CD1c-positive myeloid dendritic cell (primary cell): ENCODE measurements at regions not wholly inside any gene's neighbourhood (a gene's known extent, or its start where the extent isn't known, plus 50 kb on each side); places are given as distances from the start of the nearest gene placed in this dataset.
A peak's percentile ranks its signal among the peaks of the same experiment; 100 is the strongest.
"Not testable (repeated sequence)": the region's sequence is repeated elsewhere in the genome, so short reads cannot be mapped to it uniquely, and the experiment has no call there.

Experiments
- DNase-seq: peaks from one replicate; pipeline ENCODE4 v3.0.0-alpha.2; 2016; ENCODE audit errors: extremely low spot score

DNA sequence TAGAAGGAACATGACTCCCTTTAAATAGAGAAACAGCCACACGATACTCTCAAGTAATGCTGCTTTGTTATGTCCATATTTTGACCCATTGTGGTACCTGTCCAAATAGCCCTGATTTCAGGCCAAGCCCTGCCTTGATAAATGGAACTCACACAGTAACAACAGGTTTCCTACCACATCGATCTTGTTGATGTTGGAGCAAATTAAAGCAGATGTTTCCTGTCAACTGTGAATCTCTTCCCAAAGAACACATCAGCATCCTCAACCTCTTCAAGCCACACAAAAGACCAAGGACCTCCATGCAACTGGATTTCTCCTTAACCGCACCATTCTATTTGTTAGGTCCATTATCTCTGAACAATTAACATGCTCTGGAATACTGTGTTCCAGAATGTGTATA is 109.5 kb downstream of the FOXD4L6 start:
- DNase-seq, result not testable (repeated sequence)

DNA sequence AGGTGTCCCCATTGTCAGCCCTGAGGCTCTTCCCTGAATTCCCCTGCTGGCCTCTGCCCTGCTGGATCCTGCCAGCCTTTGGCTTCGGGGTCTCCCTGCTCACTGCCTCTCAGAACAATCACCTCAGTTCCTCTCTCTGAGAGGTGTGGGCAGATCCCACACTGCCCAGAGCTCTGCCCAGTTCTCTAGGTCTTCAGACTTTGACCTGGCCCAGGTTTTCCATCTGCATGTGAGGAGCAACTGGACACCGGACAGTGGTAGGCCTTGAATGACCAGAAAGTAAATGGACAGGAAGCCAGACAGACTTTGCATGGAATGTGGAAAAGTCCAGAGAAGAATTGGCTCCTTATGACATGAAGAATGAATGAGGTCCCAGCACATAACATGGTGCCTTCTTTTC is 111.8 kb downstream of the FOXD4L6 start:
- not testable (repeated sequence) for DNase-seq

DNA sequence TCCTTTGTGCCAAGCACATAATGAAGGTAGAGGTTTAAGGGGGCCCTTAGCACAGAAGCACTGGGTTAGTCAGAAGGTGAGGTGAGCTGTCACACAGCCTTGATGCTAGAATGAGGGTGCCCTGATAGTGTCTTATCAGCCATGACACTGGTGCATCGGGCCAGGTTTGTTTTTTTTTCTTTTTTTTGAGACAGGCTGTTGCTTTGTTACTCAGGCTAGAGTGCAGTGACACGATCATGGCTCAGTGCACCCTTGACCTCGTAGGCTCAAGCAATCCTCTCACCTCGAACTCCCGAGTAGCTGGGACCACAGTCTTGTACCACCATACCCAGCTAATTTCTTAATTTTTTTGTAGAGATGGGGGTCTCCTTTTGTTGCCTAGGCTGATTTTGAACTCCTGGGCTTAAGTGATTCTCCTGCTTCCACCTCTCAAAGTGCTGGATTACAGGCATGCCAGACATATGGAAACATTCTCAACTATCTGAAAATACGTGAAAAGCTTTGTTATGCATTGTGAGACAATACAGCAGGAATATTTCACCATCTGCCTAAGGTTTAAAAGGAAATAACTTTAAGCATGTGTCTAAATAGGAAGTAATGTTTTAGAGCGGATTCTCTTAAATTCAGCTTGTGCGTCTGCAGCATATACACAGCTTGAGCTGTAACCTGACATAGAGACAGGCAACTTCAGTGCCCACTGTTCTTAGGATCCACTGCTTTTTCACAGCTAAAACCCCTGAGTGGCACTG is 128.4 kb downstream of the FOXD4L6 start:
- DNase-seq, result peak; percentile 19

DNA sequence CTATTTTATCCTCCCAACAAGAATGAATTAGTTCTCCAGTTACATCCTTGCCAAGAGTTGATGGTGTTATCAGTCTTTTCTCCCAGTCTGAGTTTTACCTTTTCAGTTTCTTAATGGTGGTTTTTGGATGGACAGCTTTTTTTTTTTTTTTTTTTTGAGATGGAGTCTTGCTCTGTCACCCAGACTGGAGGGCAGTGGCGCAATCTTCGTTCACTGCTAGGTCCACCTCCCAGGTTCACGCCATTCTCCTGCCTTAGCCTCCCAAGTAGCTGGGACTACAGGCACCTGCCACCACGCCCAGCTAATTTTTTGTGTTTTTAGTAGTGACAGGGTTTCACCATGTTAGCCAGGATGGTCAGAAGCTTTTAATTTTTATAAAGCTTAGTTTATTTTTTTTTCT is 133.0 kb downstream of the FOXD4L6 start:
- not testable (repeated sequence) for DNase-seq

DNA sequence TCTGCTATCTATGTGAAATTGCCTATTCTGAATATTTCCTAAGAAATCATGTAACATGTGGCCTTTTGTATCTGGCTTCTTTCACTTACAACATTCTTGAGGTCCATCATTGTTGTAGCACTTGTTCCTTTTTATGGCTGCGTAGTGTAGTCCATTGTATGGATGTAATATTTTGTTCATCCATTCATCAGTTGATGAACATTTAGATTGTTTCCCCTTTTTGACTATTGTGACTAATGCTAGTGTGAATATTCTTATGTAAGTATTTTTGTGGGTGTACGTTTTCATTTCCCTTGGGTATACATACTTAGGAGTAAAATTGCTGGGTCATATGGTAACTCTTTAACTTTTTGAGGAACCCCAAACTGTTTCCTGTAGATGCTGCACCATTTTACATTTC is 134.6 kb downstream of the FOXD4L6 start:
- peak; percentile 70 for DNase-seq

DNA sequence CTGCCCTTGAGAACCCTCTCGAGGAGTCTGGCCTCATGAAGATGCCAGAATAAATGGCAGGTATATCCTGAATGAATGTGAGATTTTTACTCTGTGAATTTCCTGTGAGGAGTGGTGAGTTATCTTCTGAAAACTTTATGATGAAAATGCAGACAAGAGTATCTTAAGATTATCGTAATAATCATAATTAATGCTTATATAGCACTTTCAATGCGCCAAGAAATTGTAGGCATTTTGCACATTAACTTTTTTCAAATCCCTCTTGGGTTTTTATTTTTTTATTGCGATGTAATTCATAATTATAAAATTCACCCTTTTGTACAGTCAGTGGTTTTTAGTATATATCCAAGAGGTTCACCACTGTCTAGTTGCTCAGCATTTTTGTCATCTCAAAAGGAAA is 135.1 kb downstream of the FOXD4L6 start:
- not testable (repeated sequence) for DNase-seq

DNA sequence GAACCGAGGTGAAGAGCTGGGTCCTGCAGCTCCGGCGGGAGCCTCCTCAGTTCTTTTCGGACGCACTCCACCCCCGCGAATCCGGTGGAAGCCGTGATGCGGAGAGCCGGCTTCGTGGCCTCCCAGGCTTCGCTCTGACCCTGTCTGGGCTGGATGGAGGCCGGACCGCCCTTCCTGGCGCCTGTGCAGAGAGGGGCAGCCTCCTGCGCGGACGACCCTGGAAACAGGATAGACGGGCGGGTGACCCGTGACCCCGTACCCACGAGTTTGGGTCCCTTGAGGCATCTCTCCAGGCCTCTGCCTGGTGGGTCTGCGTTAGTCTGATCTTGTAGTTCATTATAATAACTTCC is 136.0 kb downstream of the FOXD4L6 start:
- DNase-seq, result not testable (repeated sequence)

DNA sequence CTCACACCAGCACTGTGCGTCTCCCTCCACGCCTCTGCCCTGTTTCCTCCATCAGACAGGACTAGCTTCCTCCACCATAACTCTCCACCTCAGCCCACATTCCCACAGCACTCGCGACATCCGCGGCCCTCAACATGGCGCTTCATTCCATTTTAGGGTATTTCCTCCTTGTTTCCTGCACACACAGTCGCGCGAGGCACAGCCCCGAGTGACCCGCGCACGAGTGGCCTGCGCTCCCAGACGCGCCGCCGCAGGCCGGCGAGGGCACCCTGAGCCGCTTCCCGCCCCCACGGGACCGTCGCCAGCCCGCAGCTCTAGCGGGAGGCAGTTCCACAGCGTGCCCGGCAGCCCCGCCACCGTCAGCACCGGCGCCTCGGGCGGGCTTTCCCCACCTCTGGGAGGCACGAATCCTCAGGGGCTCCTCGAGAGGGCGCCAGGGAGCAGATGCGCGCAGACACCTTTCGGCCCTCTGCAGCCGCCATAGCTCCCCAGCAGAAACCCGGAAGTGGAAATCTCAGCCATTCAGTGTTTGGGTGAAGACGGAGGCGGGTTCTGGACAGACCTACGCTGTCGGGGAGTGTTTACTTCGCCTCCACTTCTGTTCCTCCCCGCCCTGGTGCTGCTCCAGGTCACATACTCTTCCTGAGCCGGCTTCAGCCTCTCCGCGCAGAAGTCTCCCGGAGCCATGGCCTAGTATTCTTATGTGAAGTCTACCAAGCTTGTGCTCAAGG is 136.6 kb downstream of the FOXD4L6 start:
- DNase-seq, result peak; percentile 99

DNA sequence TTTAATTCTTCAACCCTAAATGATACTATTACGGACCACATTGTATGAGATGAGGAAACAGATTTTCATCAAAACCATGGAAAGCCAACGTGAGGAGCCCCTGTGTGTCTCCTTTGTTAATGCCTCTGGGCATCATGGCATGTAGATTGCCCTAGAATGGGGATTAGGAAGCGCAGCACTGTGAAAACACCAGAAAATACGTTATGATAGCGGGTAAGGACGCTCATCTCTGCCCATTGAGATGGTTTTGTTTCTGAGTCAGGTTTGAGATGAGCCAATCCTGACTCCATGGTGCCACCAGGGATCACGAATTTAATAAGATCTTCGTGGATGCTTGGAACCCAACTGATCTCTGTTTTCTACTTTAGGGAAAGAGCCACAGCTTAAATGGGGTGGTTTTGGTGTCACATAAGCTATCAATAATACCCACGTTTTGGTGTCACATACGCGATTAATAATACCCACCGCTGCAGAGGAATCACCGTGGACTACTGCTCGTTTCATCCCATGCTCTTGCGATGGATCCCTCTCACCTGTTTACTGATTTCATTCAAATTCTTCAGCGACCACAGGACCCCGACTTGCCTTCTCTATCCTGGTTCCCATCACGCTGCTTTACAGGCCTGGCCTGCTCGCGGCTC is 137.3 kb downstream of the FOXD4L6 start:
- not testable (repeated sequence) for DNase-seq

DNA sequence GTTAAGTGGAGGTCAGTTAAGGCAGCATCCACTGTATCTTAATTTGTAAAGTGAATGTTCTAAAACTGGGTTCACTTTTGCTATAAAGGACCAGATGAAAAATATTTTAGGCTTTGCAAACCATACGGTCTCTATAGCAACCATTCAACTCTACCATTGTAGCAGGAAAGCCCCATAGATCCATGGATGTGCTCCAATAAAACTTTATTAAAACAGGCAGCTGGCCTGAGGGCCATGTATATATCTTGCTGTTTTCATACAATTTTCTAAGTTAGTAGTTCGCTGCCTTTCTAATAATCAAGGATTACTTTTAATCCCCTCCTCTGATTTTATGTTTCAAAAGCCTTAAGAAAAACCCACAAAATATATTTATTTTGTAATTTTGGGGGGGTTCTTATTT is 142.1 kb downstream of the FOXD4L6 start:
- not testable (repeated sequence) for DNase-seq

DNA sequence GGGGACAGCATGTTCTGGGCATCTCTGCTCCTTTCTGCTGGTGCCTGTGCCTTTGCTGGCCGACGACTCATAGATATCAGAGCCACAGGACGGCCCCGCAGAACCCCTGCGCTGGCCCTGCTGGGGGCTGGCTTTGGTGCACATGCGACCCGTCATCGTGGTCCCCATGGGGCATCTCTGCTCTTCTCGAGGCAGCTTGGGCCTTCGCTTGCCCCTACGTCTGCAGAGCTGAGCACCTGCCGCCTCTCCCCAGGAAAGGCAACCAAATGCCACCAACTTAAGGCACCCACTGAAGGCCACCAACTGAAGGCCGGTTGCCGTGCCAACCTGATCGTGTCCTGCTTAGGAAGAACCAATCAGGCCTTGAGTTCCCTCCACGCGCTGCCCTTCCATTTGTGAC is 153.1 kb downstream of the FOXD4L6 start:
- not testable (repeated sequence) for DNase-seq

DNA sequence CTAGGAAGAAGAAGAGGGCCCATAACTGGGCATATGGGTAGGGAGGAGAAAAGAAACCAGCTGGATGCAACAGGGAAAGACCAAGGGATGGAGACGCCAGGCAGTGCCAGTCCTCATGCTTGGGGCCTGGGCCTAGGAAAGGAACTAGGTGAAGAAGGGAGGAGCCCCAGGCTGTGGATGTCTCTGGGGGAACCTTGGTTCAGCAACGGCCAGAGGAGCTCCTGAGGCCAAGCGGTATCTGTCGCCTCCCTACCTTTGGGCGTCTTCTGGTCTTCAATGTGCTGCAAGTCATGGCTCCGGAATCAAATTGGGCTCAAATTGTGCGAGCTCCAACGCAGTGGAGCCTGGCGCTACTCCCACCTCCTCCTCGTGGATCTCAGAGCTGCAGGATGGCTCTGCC is 153.6 kb downstream of the FOXD4L6 start:
- not testable (repeated sequence) for DNase-seq

DNA sequence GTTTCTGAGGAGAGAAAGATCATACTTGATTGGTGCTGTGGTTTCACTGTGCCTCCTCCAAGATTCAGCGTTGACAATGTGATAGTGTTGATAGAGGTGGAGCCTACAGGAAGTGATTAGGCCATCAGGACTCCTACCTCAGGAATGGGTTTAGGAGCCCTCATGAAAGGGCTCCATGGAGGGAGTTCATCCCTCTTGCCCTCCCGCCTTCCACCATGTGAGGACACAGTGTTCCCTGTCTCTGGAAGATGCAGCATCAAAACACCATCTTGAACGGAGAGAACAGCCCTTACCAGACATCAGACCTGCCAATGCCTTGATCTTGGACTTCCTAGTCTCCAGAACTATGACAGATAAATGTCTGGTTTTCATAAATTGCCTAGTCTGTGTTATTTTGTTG is 156.7 kb downstream of the FOXD4L6 start:
- not testable (repeated sequence) for DNase-seq

DNA sequence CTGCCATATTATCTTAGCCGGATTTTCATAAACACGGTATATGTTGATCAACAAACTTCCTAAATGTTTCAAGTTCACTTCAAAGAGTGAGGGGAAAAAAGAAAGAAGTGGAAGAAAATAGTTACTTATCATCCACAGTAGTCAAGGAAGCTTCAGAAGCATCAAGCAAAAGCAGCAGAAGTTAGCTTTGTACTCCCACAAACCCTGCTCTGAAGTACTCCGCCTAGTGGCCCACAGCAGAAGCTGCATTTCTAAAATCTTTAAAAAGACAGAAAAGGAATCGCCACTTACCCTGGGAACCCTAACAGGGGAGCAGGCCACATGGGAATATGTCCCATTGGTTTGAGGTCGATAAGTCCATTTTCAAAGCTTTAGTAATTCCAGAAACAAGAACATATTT is 158.1 kb downstream of the FOXD4L6 start:
- DNase-seq, result not testable (repeated sequence)

DNA sequence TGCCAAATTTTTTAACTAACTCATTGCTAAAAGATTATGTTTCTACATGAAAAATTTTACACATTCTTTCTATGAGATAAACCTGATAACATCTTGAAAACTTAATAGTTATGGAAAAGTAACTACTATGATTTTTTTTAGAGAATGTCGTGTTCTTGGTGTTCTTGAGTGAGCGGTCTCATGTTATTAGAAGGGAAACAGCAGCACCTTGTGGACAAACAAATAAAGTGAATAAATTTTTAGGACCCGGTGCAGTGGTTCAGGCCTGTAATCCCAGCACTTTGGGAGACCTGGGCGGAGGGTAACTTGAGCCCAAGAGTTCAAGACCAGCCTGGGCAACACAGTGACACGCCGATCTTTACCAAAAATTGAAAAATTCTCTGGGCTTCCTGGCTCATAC is 166.0 kb downstream of the FOXD4L6 start:
- not testable (repeated sequence) for DNase-seq

DNA sequence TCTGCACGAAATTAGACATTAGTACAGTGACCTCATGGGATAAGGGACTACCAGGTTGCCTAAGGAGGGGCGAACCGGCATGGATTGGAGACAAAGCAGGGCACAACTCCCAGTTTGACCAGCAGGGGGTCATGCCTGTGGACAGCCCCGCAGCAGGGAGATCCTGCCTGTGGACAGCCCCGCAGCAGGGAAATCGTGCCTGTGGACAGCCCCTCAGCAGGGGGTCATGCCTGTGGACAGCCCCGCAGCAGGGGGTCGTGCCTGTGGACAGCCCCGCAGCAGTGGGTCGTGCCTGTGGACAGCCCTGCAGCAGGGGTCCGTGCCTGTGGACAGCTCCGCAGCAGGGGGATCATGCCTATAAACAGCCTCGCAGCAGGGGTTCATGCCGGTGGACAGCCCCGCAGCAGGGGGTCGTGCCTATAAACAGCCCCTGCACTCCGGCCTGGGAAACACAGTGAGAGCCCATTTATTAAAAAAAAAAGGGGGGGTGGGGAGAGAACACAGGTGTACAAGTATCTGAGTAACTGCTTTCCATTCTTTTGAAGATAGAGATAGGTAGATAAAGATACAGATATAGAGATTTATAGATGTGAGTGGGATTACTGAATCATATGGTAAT is 176.5 kb downstream of the FOXD4L6 start:
- DNase-seq, result not testable (repeated sequence)

DNA sequence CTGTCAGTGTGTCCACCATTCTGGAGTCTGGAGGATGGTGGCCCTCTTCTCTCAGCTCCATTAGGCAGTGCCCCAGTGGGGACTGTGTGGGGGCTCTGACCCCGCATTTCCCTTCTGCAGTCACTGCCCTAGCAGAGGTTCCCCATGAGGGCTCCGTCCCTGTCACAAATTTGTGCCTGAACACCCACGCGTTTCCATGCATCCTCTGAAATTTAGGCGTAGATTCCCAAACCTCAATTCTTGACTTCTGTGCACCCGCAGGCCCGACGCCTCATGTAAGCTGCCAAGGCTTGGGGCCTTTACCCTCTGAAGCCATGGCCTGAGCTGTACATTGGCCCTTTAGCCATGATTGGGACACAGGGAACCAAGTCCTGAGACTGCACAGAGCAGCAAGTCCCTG is 182.3 kb downstream of the FOXD4L6 start:
- not testable (repeated sequence) for DNase-seq

DNA sequence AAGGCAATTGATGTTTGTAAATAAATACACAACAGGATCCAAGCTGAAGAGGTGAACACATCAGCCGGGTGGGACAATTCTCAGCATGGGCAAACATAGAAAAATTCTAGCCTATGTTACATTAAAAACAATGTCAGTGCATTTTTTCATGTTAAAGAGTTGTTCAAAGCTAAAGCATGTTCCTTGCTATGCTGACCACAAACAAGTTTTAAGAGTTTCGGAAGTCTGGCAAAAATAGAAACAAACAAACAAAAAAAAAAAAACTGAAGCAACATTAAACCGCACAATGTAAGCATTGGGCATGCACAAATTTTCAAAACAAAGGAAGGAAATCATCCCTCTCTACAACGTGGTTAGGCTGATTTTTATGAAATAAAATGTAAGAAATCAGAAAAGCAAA is 185.8 kb downstream of the FOXD4L6 start:
- not testable (repeated sequence) for DNase-seq

DNA sequence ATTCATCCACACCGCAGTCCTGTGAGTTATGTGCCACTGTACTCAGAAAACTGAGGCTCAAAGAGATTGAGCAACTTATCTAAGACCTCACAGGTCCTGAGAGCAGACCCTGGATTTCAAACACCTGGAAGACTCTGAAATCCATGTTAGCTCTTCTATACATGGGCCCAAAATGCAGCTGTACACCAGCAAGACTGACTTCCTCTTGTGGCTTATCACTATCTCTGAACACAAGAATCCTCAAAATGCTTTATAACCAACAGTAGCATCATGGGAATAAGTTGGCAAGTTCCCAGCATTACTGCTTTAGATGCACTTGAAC is 188.6 kb downstream of the FOXD4L6 start:
- not testable (repeated sequence) for DNase-seq

DNA sequence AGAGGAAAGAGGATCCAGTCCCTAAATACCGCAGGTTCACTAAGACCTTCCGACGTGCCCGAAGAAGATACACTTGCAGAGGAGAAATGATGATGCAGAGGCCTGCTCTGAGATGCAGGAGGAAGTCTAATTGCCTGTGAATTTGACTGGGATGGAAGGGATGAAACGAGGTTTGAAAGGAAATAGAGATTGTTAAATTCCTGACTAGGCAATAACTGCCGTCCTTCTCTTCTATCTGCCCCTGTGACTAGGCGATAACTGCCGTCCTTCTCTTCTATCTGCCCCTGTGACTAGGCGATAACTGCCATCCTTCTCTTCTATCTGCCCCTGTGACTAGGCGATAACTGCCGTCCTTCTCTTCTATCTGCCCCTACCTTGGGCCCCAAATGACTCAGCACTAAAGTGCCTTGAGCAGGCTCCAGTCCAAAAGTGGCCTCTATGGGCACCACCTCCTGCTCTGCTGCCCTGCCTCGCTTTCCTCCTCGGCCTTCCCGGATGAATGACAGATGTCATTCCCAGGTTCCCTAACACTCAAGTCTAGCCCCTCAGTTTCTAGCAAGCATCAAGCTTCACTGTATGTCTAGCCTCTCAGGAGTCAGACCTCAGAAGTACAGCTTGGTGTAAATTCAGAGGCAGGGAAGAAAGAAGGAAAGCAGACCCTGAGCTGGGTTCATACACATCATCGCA is 189.1 kb downstream of the FOXD4L6 start:
- not testable (repeated sequence) for DNase-seq

DNA sequence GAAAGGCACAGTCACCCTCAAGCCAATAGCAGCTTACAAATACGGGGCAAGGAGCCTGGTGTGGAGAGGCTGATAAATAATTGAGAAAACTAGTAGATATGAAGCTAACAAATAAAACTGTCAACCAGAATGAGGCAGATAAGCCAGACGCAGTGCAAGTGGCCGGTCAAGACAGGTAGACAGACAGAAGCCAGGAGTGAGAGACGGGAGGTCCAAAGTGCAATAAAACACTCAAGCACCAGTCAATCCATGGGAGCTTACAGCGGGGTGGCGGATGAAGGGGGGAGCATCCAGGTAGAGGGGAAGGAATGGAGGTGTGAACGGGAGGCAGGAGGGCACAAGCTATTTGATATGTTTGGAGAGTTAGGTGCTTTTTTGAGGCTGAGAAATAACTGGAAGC is 193.1 kb downstream of the FOXD4L6 start:
- DNase-seq, result no peak

DNA sequence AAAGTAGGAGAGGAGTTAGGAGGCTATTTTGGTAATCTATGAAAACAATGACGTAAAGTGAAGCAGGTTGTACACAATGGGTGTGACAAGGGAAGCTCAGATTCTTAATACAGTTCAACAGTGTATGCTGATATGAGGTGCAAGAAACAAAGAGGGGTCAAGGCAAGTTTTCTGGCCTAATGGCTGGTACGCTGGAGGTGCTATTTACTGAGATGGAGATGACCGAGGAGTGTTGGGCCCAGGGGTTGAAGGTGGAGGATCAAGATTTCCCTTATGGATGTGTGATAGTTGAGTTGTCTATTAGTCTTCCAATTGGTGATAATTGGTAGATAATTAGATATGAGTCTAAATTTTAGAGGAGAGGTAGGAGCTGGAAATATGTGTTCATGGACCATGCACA is 194.0 kb downstream of the FOXD4L6 start:
- not testable (repeated sequence) for DNase-seq
